GM03348 (cell line): ENCODE measurements at regions not wholly inside any gene's neighbourhood (a gene's known extent, or its start where the extent isn't known, plus 50 kb on each side); places are given as distances from the start of the nearest gene placed in this dataset.

ENCODE experiments used
- DNase-seq: peaks from one replicate; pipeline ENCODE4 v3.0.0; 2012; ENCODE audit warnings: low spot score

DNA sequence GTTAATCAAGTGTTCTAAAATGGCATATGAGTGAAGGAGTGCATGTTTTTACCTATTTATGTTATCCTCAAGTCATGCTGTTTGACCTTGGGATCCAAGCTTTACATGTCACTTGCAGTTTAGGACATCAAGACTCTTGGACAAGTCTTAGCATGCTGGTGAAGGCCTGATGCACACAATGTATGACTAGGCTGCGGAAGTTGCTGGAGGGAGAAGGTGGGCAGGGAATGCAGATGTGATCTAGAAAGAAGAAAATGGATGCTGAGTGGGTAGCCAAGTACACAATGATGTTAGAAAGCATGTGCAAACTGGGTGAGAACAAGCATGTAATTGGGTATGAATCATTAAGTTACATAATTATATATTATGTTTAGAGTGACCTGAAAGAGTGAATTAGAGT lies 301.8 kb downstream of the BRINP2 start:
- DNase-seq: no peak

DNA sequence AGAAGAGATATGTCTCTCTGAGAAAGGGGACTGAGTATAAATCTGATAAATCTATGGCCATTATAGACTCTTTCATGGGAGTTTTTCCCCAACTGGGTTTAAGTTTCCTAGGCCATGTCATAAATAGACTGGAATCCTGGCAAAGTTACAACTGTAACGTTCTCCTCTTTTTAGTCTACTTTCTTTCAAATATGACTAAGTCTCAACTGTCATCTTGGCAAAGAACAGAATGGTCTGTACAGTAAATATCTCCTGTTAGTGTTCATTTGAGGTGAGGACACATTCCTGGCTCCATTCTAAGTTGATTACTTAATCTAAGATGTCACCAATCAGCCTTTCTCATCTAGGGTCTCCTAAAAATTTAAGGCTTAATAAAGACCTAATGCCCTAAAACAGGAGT lies 300.5 kb downstream of the BRINP2 start:
- DNase-seq: no peak

- no peak for DNase-seq
Measured at GRCh38 chr1:177469519-177469918, 298.8 kb downstream of the BRINP2 start.

DNA sequence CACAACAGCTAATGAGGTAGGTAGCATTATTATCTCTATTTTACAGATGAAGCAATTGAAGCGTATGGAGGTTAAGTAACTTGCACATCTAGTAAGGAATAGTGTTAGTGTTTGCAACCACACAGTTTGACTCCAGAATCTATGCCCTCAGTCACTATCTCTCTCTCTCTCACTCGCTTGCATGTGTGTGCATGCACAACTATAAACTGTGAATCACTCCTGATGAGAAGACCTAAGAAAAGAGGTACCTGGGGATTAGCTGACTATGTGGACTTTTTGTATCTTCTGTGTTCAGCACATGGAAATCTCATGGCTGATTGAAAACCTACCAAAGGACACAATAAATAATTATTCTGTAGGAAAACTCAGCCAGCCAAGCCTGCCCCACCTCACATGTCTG lies 295.5 kb downstream of the BRINP2 start:
- DNase-seq: no peak

DNA sequence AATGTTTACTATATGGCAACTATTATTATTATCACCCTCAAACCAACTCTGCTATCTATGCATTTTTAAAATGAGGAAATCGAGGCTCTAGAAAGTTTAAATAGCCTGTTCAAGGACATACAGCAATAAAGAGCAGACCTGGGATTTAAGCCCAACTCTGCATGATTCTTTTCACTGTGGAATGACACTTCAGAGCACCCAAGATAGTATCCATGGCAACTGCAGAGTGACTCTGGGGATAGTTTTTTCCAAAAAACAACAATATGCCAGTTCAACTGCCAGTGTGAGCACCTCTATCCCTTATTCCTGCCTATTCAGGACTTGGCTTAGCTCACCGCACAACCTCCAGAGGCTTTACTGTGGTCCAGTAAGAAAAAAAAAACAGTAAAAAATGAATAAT lies 293.9 kb downstream of the BRINP2 start:
- no peak for DNase-seq

GRCh38 chr1:177451191-177451590 lies 280.4 kb downstream of the BRINP2 start:
- DNase-seq: no peak

- DNase-seq: peak; percentile 6
Measured at GRCh38 chr1:177448652-177449357, 278.0 kb downstream of the BRINP2 start.

DNA sequence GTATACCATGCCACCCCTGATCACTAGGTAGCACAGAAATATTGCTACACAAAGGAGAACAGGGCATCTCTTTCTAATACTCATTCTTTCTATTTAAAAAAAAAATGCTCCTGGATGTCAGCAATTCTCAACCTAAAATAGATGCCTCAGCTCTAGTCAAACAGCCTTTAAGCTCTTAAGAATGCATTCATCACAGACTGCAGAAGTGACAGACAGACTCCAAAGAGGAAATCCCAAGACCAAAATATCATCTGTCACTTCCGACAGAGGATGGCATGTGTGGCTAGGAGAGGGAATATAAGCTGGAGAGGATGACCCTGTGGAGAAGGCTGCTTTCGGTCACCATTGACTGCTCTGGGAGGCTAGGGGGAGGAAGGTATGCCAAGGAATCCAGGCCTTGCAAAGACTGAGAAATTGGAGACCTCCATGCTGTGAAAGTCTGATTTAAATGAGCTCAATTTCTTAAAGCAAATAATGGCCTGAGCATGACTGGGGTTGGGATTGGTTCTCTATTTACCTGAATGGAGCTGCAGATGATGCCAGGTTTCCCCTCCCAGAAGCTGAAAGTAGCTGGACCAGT lies 277.4 kb downstream of the BRINP2 start:
- no peak for DNase-seq

GRCh38 chr1:177444997-177445746 lies 274.4 kb downstream of the BRINP2 start:
- no peak for DNase-seq

GRCh38 chr1:177443003-177443402 lies 272.2 kb downstream of the BRINP2 start:
- DNase-seq: no peak

DNA sequence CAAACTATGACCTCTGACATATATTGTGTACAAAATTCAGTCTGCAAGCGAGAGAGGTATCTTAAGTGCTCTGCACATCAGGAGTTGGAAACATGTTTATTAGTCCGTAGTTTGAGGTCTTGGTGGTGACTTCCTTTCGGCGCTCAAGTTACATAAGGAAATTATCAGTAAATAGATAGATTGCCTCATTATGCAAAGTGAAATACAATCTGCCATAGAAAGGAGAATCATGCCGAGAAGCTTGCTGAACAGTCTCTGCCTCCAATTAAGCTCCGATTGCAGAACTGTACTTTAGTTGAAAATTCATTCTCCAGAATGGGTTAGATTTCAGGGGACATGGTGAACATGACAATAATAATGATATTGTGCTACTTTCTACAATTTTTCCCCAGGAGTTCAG lies 271.8 kb downstream of the BRINP2 start:
- no peak for DNase-seq

GRCh38 chr1:177441281-177441680 lies 270.5 kb downstream of the BRINP2 start:
- no peak for DNase-seq

- DNase-seq: no peak
Measured at GRCh38 chr1:177440821-177441220, 270.1 kb downstream of the BRINP2 start.

DNA sequence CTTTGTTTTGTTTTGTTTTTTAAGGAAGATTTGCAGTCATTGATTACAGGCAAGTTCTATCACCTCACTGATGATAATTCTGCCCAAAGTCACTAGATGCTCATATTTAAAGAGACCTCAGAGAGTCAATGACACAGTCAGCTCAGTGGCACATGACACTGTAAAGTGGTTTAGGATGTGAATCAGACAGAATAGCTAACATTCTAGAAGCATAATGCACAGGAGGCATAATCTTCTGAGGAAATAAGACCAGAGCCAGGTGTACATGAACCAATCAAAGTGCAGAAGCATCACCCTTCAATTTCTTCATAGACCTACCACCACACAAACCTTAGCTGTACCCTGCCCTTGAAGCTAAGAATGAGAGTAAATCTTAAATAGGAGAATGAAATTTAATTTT lies 268.5 kb downstream of the BRINP2 start:
- no peak for DNase-seq

DNA sequence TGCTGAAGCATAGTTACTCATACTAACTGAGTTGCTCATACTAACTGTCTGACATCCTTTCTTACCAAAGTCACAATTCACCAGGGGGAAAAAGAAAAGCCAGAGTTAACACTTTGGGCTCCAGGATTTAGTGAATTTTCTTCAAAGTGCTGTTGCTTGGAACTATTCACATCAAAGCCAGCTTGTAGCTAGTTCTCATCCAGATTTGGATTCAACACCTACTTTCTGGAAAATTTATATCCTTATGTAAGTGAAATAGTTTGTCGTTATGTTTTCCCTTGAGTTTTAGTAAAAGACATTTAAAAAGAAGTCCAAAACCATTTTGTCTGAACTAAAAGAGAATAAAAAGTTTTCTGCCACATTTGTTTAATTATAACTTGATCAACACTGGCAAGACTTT lies 264.6 kb downstream of the BRINP2 start:
- no peak for DNase-seq

- peak; percentile 7 for DNase-seq
Measured at GRCh38 chr1:177432897-177433296, 262.1 kb downstream of the BRINP2 start.

DNA sequence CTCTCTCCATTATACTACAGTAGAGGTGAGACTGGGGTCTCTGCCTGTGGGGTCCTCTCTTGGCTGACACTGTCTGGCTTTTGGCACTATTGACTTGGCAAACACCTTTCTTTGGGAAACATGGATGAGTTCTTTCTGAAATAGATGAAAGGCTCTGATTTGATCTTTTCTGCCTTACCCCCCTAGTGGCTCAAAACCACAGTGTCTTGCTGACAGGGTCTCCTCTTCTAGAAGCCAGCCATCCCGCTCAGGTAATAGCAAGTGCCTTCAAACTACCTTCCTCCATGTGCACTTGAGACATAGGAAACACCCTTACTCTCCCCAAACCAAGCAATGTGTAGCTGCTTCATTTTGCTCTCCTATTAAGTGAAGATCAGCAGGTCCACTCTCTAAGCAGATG lies 260.4 kb downstream of the BRINP2 start:
- no peak for DNase-seq

DNA sequence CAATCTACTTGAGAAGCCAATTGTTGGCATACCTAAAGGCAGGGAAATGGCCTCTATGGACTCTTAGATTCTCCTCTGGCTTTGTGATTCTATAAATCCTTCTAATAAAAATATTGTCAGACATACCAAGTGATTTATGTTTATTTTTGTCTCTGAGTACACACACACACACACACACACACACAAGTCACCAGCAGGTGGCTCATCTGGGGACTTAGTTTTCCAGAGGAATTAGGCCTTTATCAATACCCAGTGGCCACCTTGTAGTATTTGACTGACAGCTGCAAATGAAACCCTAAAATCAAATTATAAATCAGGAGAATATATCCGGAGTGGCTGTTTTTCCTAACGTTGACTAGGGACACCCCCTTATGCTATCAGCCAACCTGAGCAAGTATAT lies 258.5 kb downstream of the BRINP2 start:
- no peak for DNase-seq

DNA sequence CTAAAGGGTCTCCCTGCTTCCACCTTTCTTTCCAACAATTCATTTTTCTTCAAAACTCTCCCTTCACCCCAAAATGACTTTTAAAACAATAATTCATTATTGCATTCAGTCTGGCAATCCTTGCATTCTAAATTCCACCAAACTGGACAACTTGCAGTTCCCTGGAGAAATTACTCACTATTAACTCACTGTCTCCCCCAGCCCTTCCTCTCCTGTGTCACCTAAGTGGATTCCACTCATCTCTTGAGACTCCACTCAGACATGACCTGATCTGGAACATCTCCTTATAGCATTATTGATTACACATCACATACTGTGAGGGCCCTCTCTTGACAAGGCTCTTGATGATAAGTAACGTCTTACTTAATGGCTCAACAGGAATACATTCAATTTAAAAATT lies 257.1 kb downstream of the BRINP2 start:
- no peak for DNase-seq

DNA sequence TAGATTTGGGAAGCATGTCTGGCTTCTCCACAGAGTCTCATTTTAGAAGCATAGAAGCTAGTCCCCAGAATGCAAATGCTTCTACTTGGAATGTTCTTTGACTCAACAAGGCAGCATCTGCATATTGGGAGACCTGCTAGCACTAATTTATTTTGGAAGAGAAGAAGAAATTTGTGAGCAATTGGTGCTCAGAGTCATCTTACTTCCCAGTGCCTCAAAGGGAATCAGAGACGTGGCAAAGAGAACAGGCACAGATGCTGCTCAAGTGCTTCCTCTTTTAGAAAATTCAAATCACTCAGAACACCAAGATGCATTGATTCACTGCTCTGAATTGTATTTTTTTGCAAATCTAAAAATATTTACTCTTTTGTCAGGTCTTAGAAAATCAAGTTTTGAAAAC lies 255.7 kb downstream of the BRINP2 start:
- DNase-seq: no peak

DNA sequence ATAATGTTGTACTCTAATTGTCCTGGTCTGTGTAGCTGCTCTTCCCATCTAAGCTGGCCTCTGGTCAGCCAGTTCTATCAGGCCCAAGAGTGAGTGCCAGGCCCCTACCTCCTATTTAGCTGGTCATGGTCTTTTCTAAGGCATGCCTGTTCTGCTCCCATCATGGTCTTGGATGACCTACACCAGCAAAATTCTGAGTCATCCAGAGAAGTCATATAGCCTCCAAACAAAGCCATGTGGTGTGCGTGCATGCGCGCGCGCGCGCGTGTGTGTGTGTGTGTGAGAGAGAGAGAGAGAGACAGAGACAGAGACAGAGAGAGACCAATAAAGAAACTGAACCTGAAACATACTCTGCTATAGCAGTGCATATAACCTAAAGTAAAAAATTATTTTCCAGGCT lies 254.4 kb downstream of the BRINP2 start:
- no peak for DNase-seq

GRCh38 chr1:177424744-177425143 lies 254.0 kb downstream of the BRINP2 start:
- no peak for DNase-seq

DNA sequence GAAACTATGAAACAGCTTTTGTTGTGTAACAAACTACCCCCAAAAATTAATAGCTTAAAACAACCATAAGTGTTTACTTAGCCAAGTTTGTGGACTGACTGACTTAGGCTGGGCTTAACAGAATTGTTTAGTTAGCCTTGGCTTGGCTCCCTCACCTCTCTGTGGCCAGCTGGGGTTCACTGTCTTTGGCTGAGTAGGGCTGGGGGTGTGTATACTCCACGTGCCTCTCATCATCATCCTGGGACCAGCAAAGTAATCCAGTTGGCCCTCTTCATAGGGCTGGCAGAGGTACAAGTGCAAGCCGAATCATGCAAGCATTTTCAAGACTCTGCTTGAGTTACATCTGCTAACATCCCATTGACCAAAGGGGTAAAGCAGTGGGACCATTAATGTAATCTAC lies 252.3 kb downstream of the BRINP2 start:
- DNase-seq: no peak
